HG03354 (cell line): ENCODE measurements at regions not wholly inside any gene's neighbourhood (a gene's known extent, or its start where the extent isn't known, plus 50 kb on each side); places are given as distances from the start of the nearest gene placed in this dataset.

Experiments
- ATAC-seq: cut with Tn5 transposase; IDR thresholded peaks from one replicate; pipeline ENCODE4 v1.9.1; 2021; ENCODE audit warnings: mild to moderate bottlenecking; ENCODE audit not compliant: unreplicated experiment, poor library complexity, severe bottlenecking

- ATAC-seq: no peak
Measured at GRCh38 chr2:9753665-9754531, 89.4 kb upstream of the TAF1B start.

- ATAC-seq: no peak
Measured at GRCh38 chr2:9754532-9754887, 88.8 kb upstream of the TAF1B start.

GRCh38 chr2:9755008-9755407, 88.3 kb upstream of the TAF1B start:
- no peak for ATAC-seq

- ATAC-seq: no peak
Measured at GRCh38 chr2:9755638-9756037, 87.6 kb upstream of the TAF1B start.

- no peak for ATAC-seq
Measured at GRCh38 chr2:9756692-9757250, 86.5 kb upstream of the TAF1B start.

GRCh38 chr2:9757501-9758264, 85.6 kb upstream of the TAF1B start:
- no peak for ATAC-seq

- no peak for ATAC-seq
Measured at GRCh38 chr2:9758741-9759140, 84.5 kb upstream of the TAF1B start.

- no peak for ATAC-seq
Measured at GRCh38 chr2:9760069-9760901, 83.0 kb upstream of the TAF1B start.

GRCh38 chr2:9760902-9761228, 82.4 kb upstream of the TAF1B start:
- no peak for ATAC-seq

- no peak for ATAC-seq
Measured at GRCh38 chr2:9761577-9761976, 81.7 kb upstream of the TAF1B start.

- no peak for ATAC-seq
Measured at GRCh38 chr2:9762164-9762563, 81.1 kb upstream of the TAF1B start.

GRCh38 chr2:9762941-9763340, 80.3 kb upstream of the TAF1B start:
- no peak for ATAC-seq

GRCh38 chr2:9763356-9764152, 79.7 kb upstream of the TAF1B start:
- ATAC-seq: no peak

GRCh38 chr2:9764153-9764778, 79.0 kb upstream of the TAF1B start:
- ATAC-seq: no peak

GRCh38 chr2:9765611-9766531, 77.4 kb upstream of the TAF1B start:
- no peak for ATAC-seq

GRCh38 chr2:9767656-9768281, 75.5 kb upstream of the TAF1B start:
- ATAC-seq: no peak

GRCh38 chr2:9768388-9768787, 74.9 kb upstream of the TAF1B start:
- no peak for ATAC-seq
